Mesothelial cell of epicardium (in vitro differentiated cells): ENCODE measurements at regions not wholly inside any gene's neighbourhood (a gene's known extent, or its start where the extent isn't known, plus 50 kb on each side); places are given as distances from the start of the nearest gene placed in this dataset.
A peak's percentile ranks its signal among the peaks of the same experiment; 100 is the strongest.

Source experiments
- DNase-seq, 2 experiments: peaks; one replicate each; pipeline ENCODE4 v3.0.0; 2021; ENCODE audit warnings: low spot score in 2 of 2; ENCODE audit not compliant: unreplicated experiment in 2 of 2
- H3K27ac Mint-ChIP-seq: 2 replicates; pipeline ENCODE4 v1.8.0; 2021; ENCODE audit warnings: mixed read lengths
- H3K27me3 Mint-ChIP-seq: 2 replicates; pipeline ENCODE4 v1.8.0; 2021; ENCODE audit warnings: low read depth, mixed read lengths
- H3K36me3 Mint-ChIP-seq: 2 replicates; pipeline ENCODE4 v1.8.0; 2021; ENCODE audit warnings: mixed read lengths
- H3K4me1 Mint-ChIP-seq: 2 replicates; pipeline ENCODE4 v1.8.0; 2021; ENCODE audit warnings: mixed read lengths
- H3K4me3 Mint-ChIP-seq: 2 replicates; pipeline ENCODE4 v1.8.0; 2021; ENCODE audit warnings: mild to moderate bottlenecking, moderate library complexity, mixed read lengths
- H3K9me3 Mint-ChIP-seq: 2 replicates; pipeline ENCODE4 v1.8.0; 2021; ENCODE audit warnings: mixed read lengths
- CTCF ChIP-seq: fragments of 200-600 bp; sonication (generic); IDR thresholded peaks from one replicate; pipeline ENCODE4 v1.5.0; 2021; ENCODE audit warnings: antibody characterized with exemption; ENCODE audit not compliant: unreplicated experiment

- H3K27ac Mint-ChIP-seq = peak overlapping the region; percentile 93
- TF ChIP-seq CTCF = no peak
- peaks cover 40% of the 10 kb centered on the region for H3K4me1 Mint-ChIP-seq
- H3K36me3 Mint-ChIP-seq = peaks cover 10% of the 10 kb centered on the region
- H3K27me3 Mint-ChIP-seq = no peaks in the 10 kb centered on the region
- DNase-seq = no peak
- no peak overlapping the region for H3K4me3 Mint-ChIP-seq
- peaks cover 10% of the 10 kb centered on the region for H3K9me3 Mint-ChIP-seq
Observed at GRCh38 chr6:22026164-22026678, 270.6 kb downstream of the PRL start.

GRCh38 chr6:22027040-22027725, 269.7 kb downstream of the PRL start:
- peaks cover 40% of the 10 kb centered on the region for H3K4me1 Mint-ChIP-seq
- H3K9me3 Mint-ChIP-seq = peaks cover 8% of the 10 kb centered on the region
- no peak for TF ChIP-seq CTCF
- H3K27ac Mint-ChIP-seq = peak overlapping the region; percentile 82
- H3K4me3 Mint-ChIP-seq = no peak overlapping the region
- H3K27me3 Mint-ChIP-seq = no peaks in the 10 kb centered on the region
- DNase-seq = no peak
- H3K36me3 Mint-ChIP-seq = peaks cover 13% of the 10 kb centered on the region

- H3K4me3 Mint-ChIP-seq = no peak overlapping the region
- peaks cover 40% of the 10 kb centered on the region for H3K4me1 Mint-ChIP-seq
- peaks cover 4% of the 10 kb centered on the region for H3K9me3 Mint-ChIP-seq
- peak overlapping the region; percentile 27 for H3K27ac Mint-ChIP-seq
- peaks cover 24% of the 10 kb centered on the region for H3K36me3 Mint-ChIP-seq
- DNase-seq = no peak
- TF ChIP-seq CTCF = no peak
- no peaks in the 10 kb centered on the region for H3K27me3 Mint-ChIP-seq
Observed at GRCh38 chr6:22028403-22029090, 268.3 kb downstream of the PRL start.

GRCh38 chr6:22029171-22029570, 267.7 kb downstream of the PRL start:
- H3K9me3 Mint-ChIP-seq = peaks cover 4% of the 10 kb centered on the region

More at GRCh38 chr6:22029171-22029570, 267.7 kb downstream of the PRL start:
- Mint-ChIP-seq H3K27me3 (no peaks in the 10 kb centered on the region), H3K27ac (peak overlapping the region; percentile 90), H3K4me1 (peaks cover 35% of the 10 kb centered on the region), H3K36me3 (peaks cover 27% of the 10 kb centered on the region), H3K4me3 (no peak overlapping the region)
- DNase-seq = no peak
- no peak for TF ChIP-seq CTCF
